Head of caudate nucleus (tissue), 42 donors: ENCODE measurements at regions not wholly inside any gene's neighbourhood (a gene's known extent, or its start where the extent isn't known, plus 50 kb on each side); places are given as distances from the start of the nearest gene placed in this dataset.

Experiments
- DNase-seq, 42 donors: peaks; one replicate each; pipeline versions ENCODE4 v3.0.0 to v3.0.0-alpha.2; 2020 to 2021; ENCODE audit warnings: mixed read lengths in 7 of 42
- intact Hi-C: fragments of 100-400 bp; cut with DNase I; formaldehyde crosslinking; loops from one replicate; pipeline ENCODE4 v1.15.0; 2022

GRCh38 chr20:12315652-12316051, 398.0 kb downstream of the BTBD3 start:
- DNase-seq = no peak

GRCh38 chr20:12316794-12317193, 399.1 kb downstream of the BTBD3 start:
- no peak for DNase-seq
- intact Hi-C loops = no loop called here

More at GRCh38 chr20:12315652-12316051, 398.0 kb downstream of the BTBD3 start:
- intact Hi-C loops = no loop called here

- no peak for DNase-seq
- intact Hi-C loops = no loop called here
Observed at GRCh38 chr20:12317433-12317832, 399.7 kb downstream of the BTBD3 start.

- peak in 24 of 42 donors; percentile 7 to 58 (median 34) for DNase-seq
- intact Hi-C loops = no loop called here
Observed at GRCh38 chr20:12318043-12318442, 400.4 kb downstream of the BTBD3 start.

GRCh38 chr20:12321736-12322135, 404.0 kb downstream of the BTBD3 start:
- intact Hi-C loops = no loop called here

GRCh38 chr20:12327205-12327604, 409.5 kb downstream of the BTBD3 start:
- DNase-seq = no peak
- intact Hi-C loops = no loop called here

More at GRCh38 chr20:12321736-12322135, 404.0 kb downstream of the BTBD3 start:
- no peak for DNase-seq

GRCh38 chr20:12331236-12331635, 413.5 kb downstream of the BTBD3 start:
- DNase-seq = no peak
- intact Hi-C loops = no loop called here

- no peak for DNase-seq
- intact Hi-C loops = no loop called here
Observed at GRCh38 chr20:12337601-12338000, 419.9 kb downstream of the BTBD3 start.

- intact Hi-C loops = no loop called here
- DNase-seq = no peak
Observed at GRCh38 chr20:12345978-12346377, 428.3 kb downstream of the BTBD3 start.

GRCh38 chr20:12353842-12354241, 436.1 kb downstream of the BTBD3 start:
- intact Hi-C loops = no loop called here
- no peak for DNase-seq

GRCh38 chr20:12354725-12355124, 437.0 kb downstream of the BTBD3 start:
- intact Hi-C loops = no loop called here
- no peak for DNase-seq

- intact Hi-C loops = no loop called here
- DNase-seq = no peak
Observed at GRCh38 chr20:12355185-12355584, 437.5 kb downstream of the BTBD3 start.

- intact Hi-C loops = no loop called here
- peak in 1 of 42 donors; percentile 10 for DNase-seq
Observed at GRCh38 chr20:12358006-12358654, 440.4 kb downstream of the BTBD3 start.

GRCh38 chr20:12358655-12359009, 440.9 kb downstream of the BTBD3 start:
- DNase-seq = no peak
- intact Hi-C loops = no loop called here

GRCh38 chr20:12371990-12372389, 454.3 kb downstream of the BTBD3 start:
- intact Hi-C loops = no loop called here
- DNase-seq = no peak

GRCh38 chr20:12372557-12372956, 454.9 kb downstream of the BTBD3 start:
- DNase-seq = no peak
- intact Hi-C loops = no loop called here

GRCh38 chr20:12375967-12376366, 458.3 kb downstream of the BTBD3 start:
- no peak for DNase-seq
- intact Hi-C loops = no loop called here

GRCh38 chr20:12383821-12384220, 466.1 kb downstream of the BTBD3 start:
- DNase-seq = no peak
- intact Hi-C loops = no loop called here

- no peak for DNase-seq
- intact Hi-C loops = no loop called here
Observed at GRCh38 chr20:12386821-12387220, 469.1 kb downstream of the BTBD3 start.

- intact Hi-C loops = no loop called here
- no peak for DNase-seq
Observed at GRCh38 chr20:12391099-12391498, 473.4 kb downstream of the BTBD3 start.

- DNase-seq = no peak
- intact Hi-C loops = no loop called here
Observed at GRCh38 chr20:12394786-12395185, 477.1 kb downstream of the BTBD3 start.

- intact Hi-C loops = no loop called here
- DNase-seq = no peak
Observed at GRCh38 chr20:12395353-12395752, 477.7 kb downstream of the BTBD3 start.
